ENCODE measurements at regions not wholly inside any gene's neighbourhood (a gene's known extent, or its start where the extent isn't known, plus 50 kb on each side); places are given as distances from the start of the nearest gene placed in this dataset.

- Histone ChIP-seq H3K36me3 (ENCODE audit: insufficient read depth, low read length) (no peaks in the 10 kb centered on the region), H3K4me2 (ENCODE audit: low read length) (no peak overlapping the region), H3K4me3 (ENCODE audit: low read depth, low read length, poor library complexity, severe bottlenecking) (no peak overlapping the region), H2AFZ (ENCODE audit: low read length) (no peak overlapping the region), H3K9me2 (ENCODE audit: insufficient read depth, low read length) (no peaks in the 10 kb centered on the region), H3K4me1 (ENCODE audit: insufficient read depth, low read length, poor library complexity, severe bottlenecking) (no peaks in the 10 kb centered on the region), H3K9me3 (ENCODE audit: low read length) (no peaks in the 10 kb centered on the region), H4K20me1 (ENCODE audit: insufficient read depth, low read length) (no peaks in the 10 kb centered on the region), H3K79me2 (ENCODE audit: insufficient read depth, low read depth, low read length) (no peaks in the 10 kb centered on the region), H3K27ac (ENCODE audit: low read depth, low read length, poor library complexity, severe bottlenecking) (no peak overlapping the region)
- BruUV-seq (replicated peaks), result no TSS peak
- no peak for DNase-seq (ENCODE audit: low spot score)
- TF ChIP-seq CTCF (conservative IDR thresholded peaks at IDR 0.05; ENCODE audit: low read length) (no peak), EZH2phosphoT487 (IDR thresholded peaks at IDR 0.05; ENCODE audit: borderline replicate concordance, low read depth, low read length) (no peak)
- ChIA-PET POLR2A (no interaction called here), CTCF (ENCODE audit: unreplicated experiment) (no interaction called here)
- intact Hi-C loops (cut with micrococcal nuclease; ENCODE audit: unreplicated experiment), result no loop called here
Observed at GRCh38 chr3:109930582-109930981, 593.2 kb upstream of the DPPA4 start.

- Histone ChIP-seq H3K4me2 (ENCODE audit: low read length) (no peak overlapping the region), H2AFZ (ENCODE audit: low read length) (no peak overlapping the region)
- intact Hi-C loops (cut with micrococcal nuclease; ENCODE audit: unreplicated experiment), result no loop called here
Observed at GRCh38 chr3:109933576-109933975, 596.2 kb upstream of the DPPA4 start.

More at GRCh38 chr3:109933576-109933975, 596.2 kb upstream of the DPPA4 start:
- Histone ChIP-seq H4K20me1 (ENCODE audit: insufficient read depth, low read length) (no peaks in the 10 kb centered on the region), H3K4me3 (ENCODE audit: low read depth, low read length, poor library complexity, severe bottlenecking) (no peak overlapping the region), H3K27ac (ENCODE audit: low read depth, low read length, poor library complexity, severe bottlenecking) (no peak overlapping the region), H3K79me2 (ENCODE audit: insufficient read depth, low read depth, low read length) (no peaks in the 10 kb centered on the region), H3K36me3 (ENCODE audit: insufficient read depth, low read length) (no peaks in the 10 kb centered on the region), H3K9me3 (ENCODE audit: low read length) (no peaks in the 10 kb centered on the region), H3K4me1 (ENCODE audit: insufficient read depth, low read length, poor library complexity, severe bottlenecking) (no peaks in the 10 kb centered on the region), H3K9me2 (ENCODE audit: insufficient read depth, low read length) (no peaks in the 10 kb centered on the region)
- no peak for TF ChIP-seq CTCF (conservative IDR thresholded peaks at IDR 0.05; ENCODE audit: low read length)
- no peak for TF ChIP-seq EZH2phosphoT487 (IDR thresholded peaks at IDR 0.05; ENCODE audit: borderline replicate concordance, low read depth, low read length)
- no peak for DNase-seq (ENCODE audit: low spot score)
- POLR2A ChIA-PET, result interaction anchor here (0.7 kb wide), 1 partner anchor 32 kb away, joined by 4 read pairs; no protein-coding TSS in a partner anchor
- CTCF ChIA-PET (ENCODE audit: unreplicated experiment), result no interaction called here
- no TSS peak for BruUV-seq (replicated peaks)
